Posterior cingulate gyrus (tissue), 11 donors: ENCODE measurements at regions not wholly inside any gene's neighbourhood (a gene's known extent, or its start where the extent isn't known, plus 50 kb on each side); places are given as distances from the start of the nearest gene placed in this dataset.

Experiments used
- DNase-seq, 10 donors: peaks; one replicate each; pipeline versions ENCODE4 v3.0.0 to v3.0.0-alpha.2; 2020 to 2021; ENCODE audit warnings: mixed read lengths in 3 of 10
- intact Hi-C: fragments of 100-400 bp; cut with DNase I; formaldehyde crosslinking; loops from one replicate; pipeline ENCODE4 v1.15.1; 2023

GRCh38 chr6:170483413-170483812, 69.7 kb downstream of the PSMB1 start:
- intact Hi-C loops = no loop called here
- DNase-seq = no peak

- intact Hi-C loops = no loop called here
- peak in 3 of 10 donors; percentile 19 to 72 (median 26) for DNase-seq
Observed at GRCh38 chr6:170480050-170480692, 72.9 kb downstream of the PSMB1 start.

- DNase-seq = peak in 1 of 10 donors; percentile 68
Observed at GRCh38 chr6:170476360-170476759, 76.7 kb downstream of the PSMB1 start.

GRCh38 chr6:170475118-170475517, 78.0 kb downstream of the PSMB1 start:
- intact Hi-C loops = no loop called here

More at GRCh38 chr6:170476360-170476759, 76.7 kb downstream of the PSMB1 start:
- intact Hi-C loops = no loop called here

GRCh38 chr6:170473801-170474200, 79.3 kb downstream of the PSMB1 start:
- DNase-seq = no peak
- intact Hi-C loops = no loop called here

More at GRCh38 chr6:170475118-170475517, 78.0 kb downstream of the PSMB1 start:
- DNase-seq = no peak

GRCh38 chr6:170473301-170473717, 79.8 kb downstream of the PSMB1 start:
- intact Hi-C loops = no loop called here
- DNase-seq = peak in 1 of 10 donors; percentile 85

- intact Hi-C loops = no loop called here
- DNase-seq = no peak
Observed at GRCh38 chr6:170471491-170471890, 81.6 kb downstream of the PSMB1 start.

GRCh38 chr6:170470734-170471133, 82.4 kb downstream of the PSMB1 start:
- intact Hi-C loops = no loop called here
- no peak for DNase-seq

- peak in 1 of 10 donors; percentile 13 for DNase-seq
- intact Hi-C loops = no loop called here
Observed at GRCh38 chr6:170464524-170464979, 88.6 kb downstream of the PSMB1 start.

- DNase-seq = peak in 1 of 10 donors; percentile 35
- intact Hi-C loops = no loop called here
Observed at GRCh38 chr6:170464080-170464479, 89.0 kb downstream of the PSMB1 start.

- DNase-seq = peak in 1 of 10 donors; percentile 60
- intact Hi-C loops = no loop called here
Observed at GRCh38 chr6:170463101-170463721, 89.9 kb downstream of the PSMB1 start.

- DNase-seq = peak in 2 of 10 donors; percentile 61 to 76
- intact Hi-C loops = no loop called here
Observed at GRCh38 chr6:170462366-170463020, 90.6 kb downstream of the PSMB1 start.

- intact Hi-C loops = no loop called here
- peak in 2 of 10 donors; percentile 54 to 73 for DNase-seq
Observed at GRCh38 chr6:170461556-170462365, 91.3 kb downstream of the PSMB1 start.

GRCh38 chr6:170461111-170461510, 92.0 kb downstream of the PSMB1 start:
- DNase-seq = peak in 2 of 10 donors; percentile 42 to 61
- intact Hi-C loops = no loop called here

- DNase-seq = no peak
- intact Hi-C loops = no loop called here
Observed at GRCh38 chr6:170460641-170461040, 92.5 kb downstream of the PSMB1 start.

GRCh38 chr6:170459451-170459850, 93.7 kb downstream of the PSMB1 start:
- peak in 1 of 10 donors; percentile 80 for DNase-seq
- intact Hi-C loops = no loop called here

GRCh38 chr6:170456886-170457698, 96.0 kb downstream of the PSMB1 start:
- intact Hi-C loops = no loop called here
- DNase-seq = peak in 1 of 10 donors; percentile 39
